Keratinocyte (primary cell): ENCODE measurements at regions not wholly inside any gene's neighbourhood (a gene's known extent, or its start where the extent isn't known, plus 50 kb on each side); places are given as distances from the start of the nearest gene placed in this dataset.

Experiments used
- DNase-seq: peaks from one replicate; pipeline ENCODE4 v3.0.0-alpha.2; 2011; ENCODE audit warnings: low read depth, missing footprints, low spot score
- FAIRE-seq: peaks from 2 replicates; lab custom pipeline; 2011; peaks lifted over from hg19 to GRCh38; lab: Jason Lieb, UNC
- H2AFZ ChIP-seq: 2 replicates; pipeline ENCODE4 v1.6.0; 2012; ENCODE audit warnings: low read length, control low read depth, inconsistent platforms; ENCODE audit not compliant: control insufficient read depth
- H3K27ac ChIP-seq: 2 replicates; pipeline ENCODE4 v1.5.1; 2011; ENCODE audit warnings: low read length; ENCODE audit not compliant: control insufficient read depth, insufficient read depth
- H3K27me3 ChIP-seq: 3 replicates; pipeline ENCODE4 v1.6.0; 2011; ENCODE audit warnings: low read length; ENCODE audit not compliant: control insufficient read depth, insufficient read depth; ENCODE audit errors: extremely low read depth
- H3K36me3 ChIP-seq, 2 experiments: 2 replicates in 1 of 2; 3 replicates in 1 of 2; pipeline ENCODE4 v1.5.1; 2011; ENCODE audit warnings: low read length in 2 of 2, mild to moderate bottlenecking in 1 of 2; ENCODE audit not compliant: control insufficient read depth in 2 of 2, insufficient read depth in 2 of 2; ENCODE audit errors: extremely low read depth in 1 of 2
- H3K4me1 ChIP-seq: 3 replicates; pipeline ENCODE4 v1.5.1; 2011; ENCODE audit warnings: low read length; ENCODE audit not compliant: control insufficient read depth, insufficient read depth; ENCODE audit errors: extremely low read depth
- H3K4me2 ChIP-seq: 3 replicates; pipeline ENCODE4 v1.6.0; 2011; ENCODE audit warnings: low read depth, low read length; ENCODE audit not compliant: control insufficient read depth, insufficient read depth; ENCODE audit errors: extremely low read depth
- H3K4me3 ChIP-seq, 3 experiments: fragments of 200-600 bp in 1 of 3; sonication (generic) in 1 of 3; 2 replicates in 2 of 3; 3 replicates in 1 of 3; pipeline ENCODE4 v1.5.1; 2011 to 2016; ENCODE audit warnings: low read length in 3 of 3, mild to moderate bottlenecking in 3 of 3, control low read depth in 2 of 3, inconsistent platforms in 1 of 3, low read depth in 1 of 3, mixed read lengths in 1 of 3, mixed run types in 1 of 3, moderate library complexity in 1 of 3; ENCODE audit not compliant: control insufficient read depth in 2 of 3, insufficient read depth in 2 of 3; ENCODE audit errors: extremely low read depth in 1 of 3
- H3K79me2 ChIP-seq: 2 replicates; pipeline ENCODE4 v1.6.0; 2012; ENCODE audit warnings: low read length; ENCODE audit not compliant: control insufficient read depth, insufficient read depth
- H3K9ac ChIP-seq: 3 replicates; pipeline ENCODE4 v1.6.0; 2011; ENCODE audit warnings: low read length; ENCODE audit not compliant: control insufficient read depth, insufficient read depth; ENCODE audit errors: extremely low read depth
- H3K9me1 ChIP-seq: 3 replicates; pipeline ENCODE4 v1.6.0; 2011; ENCODE audit warnings: low read length; ENCODE audit not compliant: control insufficient read depth, insufficient read depth; ENCODE audit errors: extremely low read depth
- H3K9me3 ChIP-seq: 2 replicates; pipeline ENCODE4 v1.5.1; 2012; ENCODE audit warnings: low read depth, low read length; ENCODE audit not compliant: control insufficient read depth
- H4K20me1 ChIP-seq: 3 replicates; pipeline ENCODE4 v1.6.0; 2011; ENCODE audit warnings: low read length; ENCODE audit not compliant: control insufficient read depth, insufficient read depth; ENCODE audit errors: extremely low read depth
- EZH2 ChIP-seq: IDR thresholded peaks from one replicate; pipeline ENCODE4 v1.6.1; 2012; ENCODE audit warnings: inconsistent platforms, mild to moderate bottlenecking, low read length, moderate library complexity
- dilution Hi-C: fragments of 300-500 bp; cut with MboI; formaldehyde crosslinking; loops from one replicate; pipeline ENCODE4 v1.7.0; 2020; ENCODE audit warnings: low sequenced_read_pairs; ENCODE audit not compliant: extremely low pct_ligation_motif_present
- TF ChIP-seq, protein P1 (sequence below), 3 experiments: IDR thresholded peaks in 1 of 3; conservative IDR thresholded peaks in 1 of 3; optimal IDR thresholded peaks in 1 of 3; 2 replicates in 2 of 3; 3 replicates in 1 of 3; pipeline versions ENCODE3 to v1.5.1; 2011; ENCODE audit warnings: low read length in 3 of 3, mild to moderate bottlenecking in 3 of 3, moderate library complexity in 2 of 3, control low read depth in 1 of 3, inconsistent platforms in 1 of 3; ENCODE audit not compliant: insufficient read depth in 2 of 3; ENCODE audit errors: extremely low read depth in 1 of 3

DNA sequence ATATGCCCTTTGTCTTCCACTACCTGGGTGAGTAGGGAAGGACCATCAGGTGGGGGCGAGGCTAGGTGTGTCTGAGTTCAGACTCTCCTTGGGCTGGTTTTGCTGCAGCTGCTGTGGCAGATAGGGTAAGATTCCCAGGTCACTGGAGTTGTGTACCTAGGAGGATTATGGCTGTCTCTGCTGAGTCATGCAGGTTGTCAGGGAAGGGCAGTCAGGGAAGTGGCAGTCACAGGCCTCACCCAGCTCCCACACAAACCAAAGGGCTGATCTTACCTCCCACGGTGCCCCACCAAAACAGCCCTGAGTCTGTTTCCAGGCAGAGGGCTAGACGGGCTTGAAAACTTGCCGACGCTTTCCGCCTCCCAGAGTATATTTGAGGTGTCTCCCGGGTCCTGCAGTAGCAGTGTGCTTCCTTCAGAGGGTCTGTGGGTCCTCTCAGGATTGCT is 201.6 kb upstream of the PLXNA2 start:
- Histone ChIP-seq H4K20me1 (no peaks in the 10 kb centered on the region), H3K4me1 (peaks cover 4% of the 10 kb centered on the region), H2AFZ (peak overlapping the region; percentile 80), H3K4me3 (no peak overlapping the region), H3K9ac (no peak overlapping the region), H3K36me3 (no peaks in the 10 kb centered on the region), H3K27ac (no peak overlapping the region), H3K9me1 (no peaks in the 10 kb centered on the region), H3K79me2 (no peaks in the 10 kb centered on the region), H3K9me3 (no peaks in the 10 kb centered on the region), H3K27me3 (no peaks in the 10 kb centered on the region), H3K4me2 (no peak overlapping the region)
- FAIRE-seq, result no peak
- DNase-seq, result no peak
- TF ChIP-seq, protein P1, sequence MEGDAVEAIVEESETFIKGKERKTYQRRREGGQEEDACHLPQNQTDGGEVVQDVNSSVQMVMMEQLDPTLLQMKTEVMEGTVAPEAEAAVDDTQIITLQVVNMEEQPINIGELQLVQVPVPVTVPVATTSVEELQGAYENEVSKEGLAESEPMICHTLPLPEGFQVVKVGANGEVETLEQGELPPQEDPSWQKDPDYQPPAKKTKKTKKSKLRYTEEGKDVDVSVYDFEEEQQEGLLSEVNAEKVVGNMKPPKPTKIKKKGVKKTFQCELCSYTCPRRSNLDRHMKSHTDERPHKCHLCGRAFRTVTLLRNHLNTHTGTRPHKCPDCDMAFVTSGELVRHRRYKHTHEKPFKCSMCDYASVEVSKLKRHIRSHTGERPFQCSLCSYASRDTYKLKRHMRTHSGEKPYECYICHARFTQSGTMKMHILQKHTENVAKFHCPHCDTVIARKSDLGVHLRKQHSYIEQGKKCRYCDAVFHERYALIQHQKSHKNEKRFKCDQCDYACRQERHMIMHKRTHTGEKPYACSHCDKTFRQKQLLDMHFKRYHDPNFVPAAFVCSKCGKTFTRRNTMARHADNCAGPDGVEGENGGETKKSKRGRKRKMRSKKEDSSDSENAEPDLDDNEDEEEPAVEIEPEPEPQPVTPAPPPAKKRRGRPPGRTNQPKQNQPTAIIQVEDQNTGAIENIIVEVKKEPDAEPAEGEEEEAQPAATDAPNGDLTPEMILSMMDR (optimal IDR thresholded peaks at IDR 0.05 in 1 of 3, IDR thresholded peaks at IDR 0.05 in 1 of 3, conservative IDR thresholded peaks at IDR 0.05 in 1 of 3; ENCODE audit: extremely low read depth in 1 of 3, insufficient read depth in 2 of 3, low read length in 3 of 3), result no peak
- TF ChIP-seq EZH2, result no peak
- dilution Hi-C loops, result no loop called here

DNA sequence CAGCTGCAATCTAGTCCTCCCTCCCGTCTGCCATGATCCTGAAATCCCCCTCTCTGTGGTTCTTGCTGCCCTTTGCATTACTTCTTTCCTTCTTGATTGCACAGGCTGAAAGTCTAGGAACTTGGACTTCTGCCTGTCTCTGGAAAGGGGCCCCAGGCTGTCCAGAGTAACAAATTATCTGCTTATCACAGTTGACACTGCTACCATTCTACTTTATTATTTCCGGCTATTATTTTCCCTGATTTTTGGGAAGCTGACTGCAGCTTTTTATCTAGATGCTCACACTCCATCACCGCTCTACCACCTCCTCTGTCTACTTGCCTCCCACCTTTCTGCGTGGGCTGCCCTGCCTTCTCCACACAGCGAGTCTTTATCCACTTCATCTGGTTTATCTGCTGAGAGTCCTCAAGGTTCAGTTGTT is 202.1 kb upstream of the PLXNA2 start:
- dilution Hi-C loops, result no loop called here
- TF ChIP-seq, protein P1 (optimal IDR thresholded peaks at IDR 0.05 in 1 of 3, IDR thresholded peaks at IDR 0.05 in 1 of 3, conservative IDR thresholded peaks at IDR 0.05 in 1 of 3; ENCODE audit: extremely low read depth in 1 of 3, insufficient read depth in 2 of 3, low read length in 3 of 3), result no peak
- TF ChIP-seq EZH2, result no peak
- Histone ChIP-seq H4K20me1 (no peaks in the 10 kb centered on the region), H3K9me1 (no peaks in the 10 kb centered on the region), H2AFZ (peak overlapping the region; percentile 80), H3K4me1 (peaks cover 4% of the 10 kb centered on the region), H3K27ac (no peak overlapping the region), H3K4me3 (no peak overlapping the region), H3K4me2 (no peak overlapping the region), H3K36me3 (no peaks in the 10 kb centered on the region), H3K9me3 (no peaks in the 10 kb centered on the region), H3K79me2 (no peaks in the 10 kb centered on the region), H3K9ac (no peak overlapping the region), H3K27me3 (no peaks in the 10 kb centered on the region)
- peak; percentile 13 for FAIRE-seq
- no peak for DNase-seq
